ENCODE measurements at regions not wholly inside any gene's neighbourhood (a gene's known extent, or its start where the extent isn't known, plus 50 kb on each side); places are given as distances from the start of the nearest gene placed in this dataset.
"Not testable (repeated sequence)": the region's sequence is repeated elsewhere in the genome, so short reads cannot be mapped to it uniquely, and the experiment has no call there.

DNA sequence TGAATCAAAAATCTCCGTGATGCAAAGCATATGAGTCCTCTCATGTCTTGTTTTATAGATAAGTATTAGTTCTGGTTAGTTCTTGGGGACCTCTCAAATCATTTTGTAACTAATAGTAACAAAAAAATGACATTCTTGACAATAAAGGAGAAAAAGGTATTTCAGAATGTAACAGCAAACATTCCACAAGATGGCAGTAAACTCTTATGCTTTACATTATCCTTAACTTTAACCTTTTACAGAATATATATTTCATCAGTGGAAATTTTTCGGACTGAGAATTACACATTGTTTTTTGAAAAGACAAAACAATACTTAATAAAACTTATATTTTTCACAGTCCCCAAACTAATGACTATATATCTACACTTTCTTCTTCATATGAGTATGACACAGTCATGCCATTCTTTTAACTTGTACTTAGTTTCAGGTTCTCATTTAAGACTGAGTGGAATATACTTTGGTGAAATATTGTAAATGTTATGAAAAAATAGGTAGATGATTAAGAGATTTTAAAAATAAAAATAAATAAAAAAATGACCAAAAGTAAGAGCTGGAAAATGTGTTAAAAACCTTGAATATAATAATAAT, 142.9 kb upstream of the NXPH2 start:
- Histone ChIP-seq H3K4me3 (no peak overlapping the region), H3K9me3 (replicated peaks) (no peaks in the 10 kb centered on the region), H3K27me3 (peaks cover 6% of the 10 kb centered on the region; the same call in 1 of the 2 replicates), H3K27ac (no peak overlapping the region), H3K4me1 (no peaks in the 10 kb centered on the region), H3K36me3 (no peaks in the 10 kb centered on the region; the same call in 1 of the 2 replicates)
- peak in 1 of 2 experiments; percentile 38 for DNase-seq

DNA sequence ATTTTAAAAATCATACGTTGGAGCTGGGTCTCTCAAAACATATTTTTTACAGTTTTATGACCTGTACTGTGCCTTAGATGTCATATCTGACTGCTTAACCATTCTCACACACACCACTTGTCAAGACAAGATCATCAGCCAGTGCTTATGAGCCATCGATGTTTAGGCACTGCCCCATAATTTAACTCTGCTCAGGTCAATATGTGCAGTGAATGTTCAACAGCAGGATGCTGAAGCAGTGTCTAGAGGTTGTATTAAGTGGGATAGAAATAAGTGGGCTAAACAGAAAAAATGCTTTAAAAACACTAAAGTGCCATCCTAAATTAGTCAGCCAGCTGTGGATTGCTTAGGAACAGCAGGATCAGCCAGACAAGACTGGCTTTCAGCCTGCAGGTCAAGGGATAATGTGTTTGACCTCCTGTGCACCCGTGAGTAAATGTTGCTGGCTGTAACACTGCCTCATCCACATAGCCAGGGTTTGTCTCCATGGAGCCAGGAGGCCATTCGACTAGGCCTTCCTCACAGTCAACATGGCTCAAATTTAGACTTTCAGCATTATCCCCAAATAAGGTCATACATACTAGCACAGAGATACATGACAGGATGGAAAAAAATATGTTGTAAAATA, 139.0 kb upstream of the NXPH2 start:
- H3K9me3 ChIP-seq (replicated peaks) = no peaks in the 10 kb centered on the region
- H3K27me3 ChIP-seq = no peaks in the 10 kb centered on the region
- no peak overlapping the region for H3K4me3 ChIP-seq
- H3K27ac ChIP-seq = no peak overlapping the region
- DNase-seq = no peak
- no peaks in the 10 kb centered on the region; the same call in 1 of the 2 replicates for H3K36me3 ChIP-seq
- H3K4me1 ChIP-seq = no peaks in the 10 kb centered on the region

DNA sequence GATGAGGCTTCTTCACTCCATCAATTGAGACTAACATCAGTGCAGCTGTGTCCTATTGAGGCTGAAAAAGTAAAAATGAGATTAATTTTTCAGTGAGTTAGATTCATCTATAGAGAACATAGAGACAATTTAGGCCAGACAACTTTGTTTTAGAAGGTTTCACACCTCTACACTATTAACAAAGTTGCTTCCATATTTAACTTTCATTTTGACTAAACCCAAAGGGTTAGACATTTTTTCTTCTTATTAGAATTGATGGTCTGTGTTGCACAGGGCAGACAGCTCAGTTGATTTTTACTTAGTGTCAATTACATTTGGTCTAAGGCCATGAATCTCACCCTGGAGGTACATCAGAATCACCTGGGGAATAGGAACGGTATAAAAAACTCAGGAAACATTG, 130.2 kb upstream of the NXPH2 start:
- no peaks in the 10 kb centered on the region for H3K4me1 ChIP-seq
- no peak overlapping the region for H3K27ac ChIP-seq
- H3K36me3 ChIP-seq = no peaks in the 10 kb centered on the region
- no peak overlapping the region for H3K4me3 ChIP-seq
- no peaks in the 10 kb centered on the region for H3K9me3 ChIP-seq (replicated peaks)
- H3K27me3 ChIP-seq = no peaks in the 10 kb centered on the region
- no peak for DNase-seq

GRCh38 chr2:138906549-138906948, 126.4 kb upstream of the NXPH2 start:
- DNase-seq = no peak
- no peaks in the 10 kb centered on the region for H3K27me3 ChIP-seq
- no peak overlapping the region for H3K27ac ChIP-seq
- no peaks in the 10 kb centered on the region for H3K9me3 ChIP-seq (replicated peaks)
- H3K4me1 ChIP-seq = no peaks in the 10 kb centered on the region
- H3K4me3 ChIP-seq = no peak overlapping the region
- no peaks in the 10 kb centered on the region for H3K36me3 ChIP-seq

DNA sequence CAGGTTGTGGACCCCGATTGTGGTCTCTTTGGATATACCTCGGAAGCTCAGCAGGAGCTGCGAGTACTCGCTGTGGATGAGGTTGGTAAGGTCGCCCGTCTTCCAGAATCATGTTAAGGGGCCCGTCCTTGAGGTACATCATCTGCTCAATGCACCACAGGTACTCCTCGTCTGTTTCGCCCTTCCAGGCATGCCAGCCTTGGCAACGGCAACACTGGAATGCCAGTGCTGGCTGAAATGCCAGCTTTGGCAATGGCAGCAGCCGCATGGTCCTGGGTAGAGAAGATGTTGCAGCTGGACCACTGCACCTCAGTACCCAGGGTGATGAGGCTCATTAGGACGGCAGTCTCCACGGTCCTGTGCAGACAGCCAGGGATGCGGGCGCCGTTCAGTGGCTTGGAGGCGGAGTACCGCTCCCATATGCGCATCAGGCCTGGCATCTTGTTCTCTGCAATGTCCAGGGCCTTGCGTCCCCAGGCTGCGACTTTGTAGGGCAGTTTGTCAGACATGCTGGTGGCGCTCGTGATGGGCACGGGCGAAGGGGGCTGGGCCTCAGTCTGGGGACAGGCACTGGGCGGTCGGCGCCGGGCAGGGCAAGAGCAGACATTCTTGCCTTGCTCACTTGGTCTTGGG, 122.2 kb upstream of the NXPH2 start:
- Histone ChIP-seq H3K27me3 (no peaks in the 10 kb centered on the region), H3K4me3 (no peak overlapping the region), H3K4me1 (no peaks in the 10 kb centered on the region), H3K9me3 (replicated peaks) (no peaks in the 10 kb centered on the region), H3K27ac (no peak overlapping the region), H3K36me3 (no peaks in the 10 kb centered on the region)
- no peak for DNase-seq

GRCh38 chr2:138901530-138901929, 121.3 kb upstream of the NXPH2 start:
- no peaks in the 10 kb centered on the region for H3K4me1 ChIP-seq
- DNase-seq = no peak
- H3K27me3 ChIP-seq = no peaks in the 10 kb centered on the region
- H3K27ac ChIP-seq = no peak overlapping the region
- no peak overlapping the region for H3K4me3 ChIP-seq
- H3K36me3 ChIP-seq = no peaks in the 10 kb centered on the region
- no peaks in the 10 kb centered on the region for H3K9me3 ChIP-seq (replicated peaks)

DNA sequence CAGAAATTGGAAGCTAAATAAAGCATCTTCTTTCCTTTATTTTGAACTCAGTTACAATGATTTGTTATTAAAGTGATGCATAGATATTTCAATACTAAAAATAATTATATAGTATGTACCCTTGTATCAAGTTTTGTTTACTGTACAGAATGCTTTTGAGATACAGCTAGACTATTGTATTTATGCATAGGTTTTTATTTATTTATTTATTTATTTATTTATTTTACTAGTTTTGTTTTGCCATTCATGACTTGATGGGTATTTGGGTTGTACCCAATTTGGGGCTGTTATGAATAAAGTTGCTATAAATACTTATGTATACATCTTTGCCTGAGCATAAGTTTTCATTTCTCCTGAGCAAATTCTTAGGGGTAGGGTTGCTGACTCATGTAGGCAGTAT, 118.7 kb upstream of the NXPH2 start:
- H3K4me1 ChIP-seq = no peaks in the 10 kb centered on the region
- no peaks in the 10 kb centered on the region for H3K27me3 ChIP-seq
- no peak overlapping the region for H3K4me3 ChIP-seq
- H3K27ac ChIP-seq = no peak overlapping the region
- H3K9me3 ChIP-seq (replicated peaks) = no peaks in the 10 kb centered on the region
- DNase-seq = no peak
- H3K36me3 ChIP-seq = no peaks in the 10 kb centered on the region

DNA sequence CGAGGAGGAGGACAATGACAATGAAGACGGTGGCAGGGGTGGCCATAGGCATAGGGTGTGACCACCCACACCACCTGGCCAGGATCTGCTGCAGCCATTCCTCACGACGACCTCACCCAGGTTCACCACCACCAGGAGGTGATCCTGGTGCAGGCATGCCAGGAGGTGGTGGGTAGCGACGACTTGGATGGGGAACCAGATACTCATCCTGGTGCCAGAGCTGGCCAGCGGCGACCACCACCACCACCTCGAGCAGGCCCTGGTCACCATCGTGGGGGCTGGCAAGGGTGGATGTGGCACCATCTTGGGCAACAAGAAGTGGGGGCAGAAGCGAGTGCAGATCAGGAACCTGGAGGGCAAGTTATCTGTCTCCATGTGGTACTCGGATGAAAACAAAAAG, 117.1 kb upstream of the NXPH2 start:
- Histone ChIP-seq H3K27ac (no peak overlapping the region), H3K4me1 (no peaks in the 10 kb centered on the region), H3K36me3 (no peaks in the 10 kb centered on the region), H3K4me3 (no peak overlapping the region), H3K27me3 (no peaks in the 10 kb centered on the region), H3K9me3 (replicated peaks) (no peaks in the 10 kb centered on the region)
- no peak for DNase-seq

DNA sequence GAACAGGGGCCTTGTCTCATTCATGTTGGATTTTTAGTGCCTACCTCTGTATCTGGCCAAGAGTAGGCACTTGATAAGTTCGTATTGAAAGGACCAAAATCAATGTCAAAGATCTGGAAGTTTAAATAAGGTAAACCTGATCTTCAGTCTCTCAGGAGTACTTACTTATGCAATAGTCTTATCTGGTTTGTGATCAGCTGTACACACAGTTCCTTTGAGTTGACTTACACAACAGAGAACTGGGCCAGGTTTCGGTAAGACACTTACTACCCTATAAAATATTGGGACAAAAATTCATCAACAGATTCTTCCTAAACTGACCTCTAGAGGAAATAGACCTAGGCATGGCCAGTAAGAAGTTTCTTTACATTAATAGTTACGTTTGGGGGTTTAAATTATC, 113.6 kb upstream of the NXPH2 start:
- H3K4me1 ChIP-seq = no peaks in the 10 kb centered on the region
- no peak overlapping the region for H3K27ac ChIP-seq
- DNase-seq = no peak
- H3K27me3 ChIP-seq = no peaks in the 10 kb centered on the region
- no peaks in the 10 kb centered on the region for H3K9me3 ChIP-seq (replicated peaks)
- no peaks in the 10 kb centered on the region for H3K36me3 ChIP-seq
- no peak overlapping the region for H3K4me3 ChIP-seq

GRCh38 chr2:138881126-138881525, 100.9 kb upstream of the NXPH2 start:
- Histone ChIP-seq H3K27ac (no peak overlapping the region), H3K9me3 (replicated peaks) (no peaks in the 10 kb centered on the region), H3K4me3 (no peak overlapping the region), H3K27me3 (no peaks in the 10 kb centered on the region), H3K4me1 (no peaks in the 10 kb centered on the region), H3K36me3 (no peaks in the 10 kb centered on the region)
- no peak for DNase-seq

GRCh38 chr2:138879931-138880330, 99.7 kb upstream of the NXPH2 start:
- DNase-seq = no peak
- Histone ChIP-seq H3K4me3 (no peak overlapping the region), H3K36me3 (no peaks in the 10 kb centered on the region), H3K4me1 (no peaks in the 10 kb centered on the region), H3K27me3 (no peaks in the 10 kb centered on the region), H3K27ac (no peak overlapping the region), H3K9me3 (replicated peaks) (no peaks in the 10 kb centered on the region)

- no peaks in the 10 kb centered on the region for H3K4me1 ChIP-seq
- H3K36me3 ChIP-seq = no peaks in the 10 kb centered on the region
- H3K9me3 ChIP-seq (replicated peaks) = no peaks in the 10 kb centered on the region
- no peaks in the 10 kb centered on the region for H3K27me3 ChIP-seq
- DNase-seq = no peak
- H3K4me3 ChIP-seq = no peak overlapping the region
- no peak overlapping the region for H3K27ac ChIP-seq
These were observed 97.2 kb upstream of the NXPH2 start for GRCh38 chr2:138877421-138877820.

DNA sequence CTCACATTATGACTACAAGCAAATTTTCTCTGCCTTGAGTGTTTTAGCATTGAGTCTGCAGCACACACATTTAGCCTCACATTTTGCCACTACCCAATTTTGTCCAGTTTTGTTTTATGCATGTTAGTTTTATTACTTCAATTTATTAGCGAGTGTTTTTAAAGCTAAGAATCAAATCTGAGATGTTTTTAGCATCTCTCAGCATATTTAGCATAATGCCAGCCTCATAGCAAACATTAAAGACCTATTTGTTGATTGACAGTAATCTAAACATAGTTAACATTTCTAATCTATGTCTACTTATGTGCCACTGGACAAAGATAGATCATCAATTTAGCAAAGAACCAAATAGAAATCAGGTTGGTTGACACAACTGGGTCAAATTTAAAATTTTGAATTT, 94.1 kb upstream of the NXPH2 start:
- no peaks in the 10 kb centered on the region for H3K4me1 ChIP-seq
- no peak overlapping the region for H3K27ac ChIP-seq
- H3K27me3 ChIP-seq = no peaks in the 10 kb centered on the region
- no peaks in the 10 kb centered on the region for H3K9me3 ChIP-seq (replicated peaks)
- H3K36me3 ChIP-seq = no peaks in the 10 kb centered on the region
- DNase-seq = no peak
- H3K4me3 ChIP-seq = no peak overlapping the region

GRCh38 chr2:138872116-138872515, 91.9 kb upstream of the NXPH2 start:
- H3K4me3 ChIP-seq; H3K9me3 ChIP-seq (replicated peaks); H3K27ac ChIP-seq; H3K4me1 ChIP-seq; H3K27me3 ChIP-seq; DNase-seq; H3K36me3 ChIP-seq: not testable (repeated sequence)

DNA sequence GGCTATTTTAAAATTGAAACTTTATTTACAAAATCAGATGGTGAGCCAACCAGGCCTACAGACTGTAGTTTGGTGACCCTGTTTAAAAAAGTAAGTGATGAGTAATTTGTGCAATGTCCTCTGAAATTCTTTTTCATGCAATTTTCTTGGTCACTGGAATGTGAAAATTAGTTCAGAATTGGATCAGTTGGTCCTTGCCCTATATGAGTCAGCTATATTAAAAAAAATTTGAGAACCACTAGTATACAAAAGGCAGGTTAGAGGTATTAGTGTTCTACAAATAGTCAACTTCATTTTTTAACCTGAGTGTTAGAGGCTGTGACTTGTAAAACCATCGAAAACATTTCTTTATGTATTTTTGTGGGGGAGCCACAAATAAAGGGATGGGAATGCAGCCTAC, 91.1 kb upstream of the NXPH2 start:
- DNase-seq = no peak
- Histone ChIP-seq H3K4me3 (no peak overlapping the region), H3K4me1 (no peaks in the 10 kb centered on the region), H3K36me3 (no peaks in the 10 kb centered on the region), H3K9me3 (replicated peaks) (no peaks in the 10 kb centered on the region), H3K27me3 (no peaks in the 10 kb centered on the region), H3K27ac (no peak overlapping the region)

- Histone ChIP-seq H3K27ac (no peak overlapping the region), H3K4me1 (no peaks in the 10 kb centered on the region), H3K9me3 (replicated peaks) (no peaks in the 10 kb centered on the region), H3K4me3 (no peak overlapping the region), H3K36me3 (no peaks in the 10 kb centered on the region), H3K27me3 (no peaks in the 10 kb centered on the region)
- no peak for DNase-seq
These were observed 87.2 kb upstream of the NXPH2 start for GRCh38 chr2:138867341-138867740.

All from SJCRH30 (cell line).